ENCODE measurements at regions not wholly inside any gene's neighbourhood (a gene's known extent, or its start where the extent isn't known, plus 50 kb on each side); places are given as distances from the start of the nearest gene placed in this dataset.

DNA sequence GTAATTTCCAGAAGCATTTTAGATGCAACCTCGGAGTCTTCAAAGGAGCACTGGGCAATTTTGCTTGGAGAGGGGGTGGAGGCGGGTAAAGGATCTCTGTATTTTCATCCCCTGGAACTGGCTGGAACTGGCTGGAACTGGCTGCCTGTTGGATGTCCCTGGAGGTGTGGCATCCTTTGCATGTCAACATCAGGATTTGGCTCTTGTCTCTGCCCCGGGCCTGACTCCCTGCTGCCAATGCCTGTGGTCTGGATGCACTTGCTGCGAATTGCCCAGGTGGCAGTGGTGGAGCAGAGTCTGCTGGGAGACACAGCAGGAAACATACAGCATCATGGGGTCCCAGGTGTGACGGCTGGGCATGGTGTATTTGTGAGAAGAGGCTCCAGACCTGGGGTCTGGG, 391.3 kb downstream of the GADD45G start:
- no peak for DNase-seq (ENCODE audit: low read depth, low spot score)
- no peak overlapping the region for H3K27ac ChIP-seq

GRCh38 chr9:89996773-89997172, 392.0 kb downstream of the GADD45G start:
- H3K27ac ChIP-seq, result no peak overlapping the region
- DNase-seq (ENCODE audit: low read depth, low spot score), result no peak

- DNase-seq (ENCODE audit: low read depth, low spot score), result no peak
- H3K27ac ChIP-seq, result no peak overlapping the region
These were observed 393.8 kb downstream of the GADD45G start for GRCh38 chr9:89998633-89999032.

DNA sequence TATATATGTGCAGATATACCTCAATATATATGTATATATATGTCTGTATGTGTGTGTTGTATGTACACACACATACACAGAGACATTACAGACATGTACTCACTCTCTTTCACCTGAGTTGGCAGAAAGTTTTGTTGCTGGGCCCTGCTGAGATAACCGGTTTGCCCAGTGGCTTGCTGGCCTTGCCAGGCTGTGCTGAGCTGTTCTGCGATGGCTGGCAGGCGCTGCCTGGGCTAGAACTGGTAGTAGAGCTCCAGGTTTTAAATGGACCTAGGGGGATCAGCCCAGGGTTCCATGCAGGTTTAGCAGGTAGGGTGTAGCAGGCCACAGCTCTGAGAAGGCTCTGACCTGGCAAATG, 394.3 kb downstream of the GADD45G start:
- DNase-seq (ENCODE audit: low read depth, low spot score), result no peak
- H3K27ac ChIP-seq, result no peak overlapping the region

DNA sequence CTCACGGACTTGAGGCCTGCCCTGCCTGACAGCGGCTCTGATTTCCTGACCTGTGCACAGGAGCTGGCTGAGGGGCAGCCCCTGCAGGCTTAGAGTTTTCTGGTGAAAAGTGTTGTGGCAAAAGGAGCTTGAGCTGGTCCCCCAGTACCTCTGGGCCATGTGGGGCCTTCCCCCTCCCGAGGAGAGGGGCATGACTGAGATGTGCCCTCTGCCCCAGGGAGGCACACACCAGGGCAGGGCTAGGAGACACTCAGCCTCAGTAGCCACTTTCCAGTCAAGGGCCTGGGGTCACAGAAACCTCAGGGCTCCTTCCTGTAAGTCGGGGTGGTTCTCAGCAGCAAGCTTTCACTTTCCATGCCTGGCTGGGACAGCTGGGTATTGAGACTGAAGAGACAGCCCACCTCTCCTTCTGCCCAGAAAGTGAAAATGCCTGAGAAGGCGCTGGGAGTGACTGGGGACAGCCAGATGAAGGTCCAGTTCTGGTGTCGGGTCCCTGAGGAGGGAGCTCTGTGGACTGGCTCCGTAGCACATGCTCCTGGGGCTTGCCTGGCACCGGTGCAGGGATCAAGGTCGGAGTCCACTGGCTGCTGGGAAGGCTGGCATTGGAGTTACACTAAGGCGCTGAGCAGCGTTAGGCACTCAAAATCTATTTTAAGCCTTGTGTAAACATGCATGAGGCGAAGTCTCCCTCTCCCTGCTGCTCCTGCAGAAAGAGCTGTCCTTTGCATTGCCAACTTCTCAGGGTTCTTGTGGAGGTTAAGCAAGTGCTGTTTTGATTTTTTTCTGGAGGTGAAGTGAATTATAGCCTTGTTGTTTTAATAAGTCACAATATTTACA, 394.9 kb downstream of the GADD45G start:
- no peak overlapping the region for H3K27ac ChIP-seq
- no peak for DNase-seq (ENCODE audit: low read depth, low spot score)

- no peak for DNase-seq (ENCODE audit: low read depth, low spot score)
These were observed 396.1 kb downstream of the GADD45G start for GRCh38 chr9:90000925-90001324.

GRCh38 chr9:90001747-90002146, 396.9 kb downstream of the GADD45G start:
- no peak overlapping the region for H3K27ac ChIP-seq

More at GRCh38 chr9:90000925-90001324, 396.1 kb downstream of the GADD45G start:
- H3K27ac ChIP-seq, result no peak overlapping the region

DNA sequence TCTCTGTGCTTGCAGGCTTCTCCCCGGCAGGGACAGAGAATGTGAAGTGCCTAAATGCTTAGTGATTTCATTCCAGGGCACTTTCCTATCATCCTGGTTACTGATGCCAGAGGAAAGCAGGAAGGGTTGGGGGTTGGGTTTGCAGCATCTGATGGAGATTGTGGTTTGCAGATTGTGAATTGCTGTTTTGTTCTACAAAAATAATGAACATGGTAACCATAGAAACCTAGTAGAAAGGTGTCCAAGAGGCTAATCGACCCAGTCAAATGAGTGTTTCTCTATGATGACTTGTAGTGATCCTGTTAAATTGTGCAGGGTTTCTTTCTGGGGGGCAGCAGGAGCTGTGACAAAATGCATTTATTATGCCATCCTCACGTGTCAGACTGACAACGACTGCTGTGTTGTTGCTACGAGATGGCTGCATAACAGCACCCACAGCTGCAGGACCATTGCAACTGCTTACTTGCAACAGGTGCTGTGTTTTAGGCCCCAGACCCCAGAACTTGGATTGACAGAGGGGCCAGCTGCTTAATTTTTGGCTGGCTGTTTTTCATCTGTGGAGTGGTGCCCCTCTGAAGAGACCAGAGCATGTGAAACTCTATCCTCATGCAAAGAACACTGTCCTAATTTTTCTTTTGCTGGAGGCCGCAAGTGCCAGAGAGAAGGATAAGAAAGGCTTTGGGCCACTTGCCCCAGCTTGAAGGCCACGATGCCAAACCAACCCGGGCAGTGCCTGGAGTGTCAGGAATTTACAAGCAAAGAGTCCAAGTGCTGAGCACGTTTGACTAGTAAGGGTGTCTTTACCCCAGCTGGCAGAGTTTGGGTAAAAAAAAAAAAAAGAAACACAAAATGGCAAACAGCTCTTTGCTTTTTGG, 397.8 kb downstream of the GADD45G start:
- H3K27ac ChIP-seq, result no peak overlapping the region
- DNase-seq (ENCODE audit: low read depth, low spot score), result no peak

More at GRCh38 chr9:90001747-90002146, 396.9 kb downstream of the GADD45G start:
- DNase-seq (ENCODE audit: low read depth, low spot score), result no peak

DNA sequence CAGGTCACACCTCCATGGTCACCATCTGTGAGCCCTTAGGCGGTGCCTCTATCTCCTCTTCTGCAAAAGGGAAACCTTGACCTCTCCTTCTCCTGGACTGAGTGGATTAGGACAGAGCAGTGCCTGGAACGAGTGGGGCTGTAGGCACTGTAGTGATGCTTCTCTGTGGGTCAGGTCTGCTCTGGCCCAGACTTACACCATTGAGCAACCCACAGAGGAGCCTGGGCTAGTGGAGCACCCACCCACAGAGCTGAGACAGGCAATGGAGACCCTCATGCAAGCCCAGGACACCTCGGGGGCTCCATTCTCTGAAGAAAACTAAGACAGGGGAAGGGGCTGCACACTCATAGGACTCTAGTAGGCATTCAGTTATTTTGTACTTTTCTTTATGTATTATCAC, 400.6 kb downstream of the GADD45G start:
- H3K27ac ChIP-seq, result no peak overlapping the region
- DNase-seq (ENCODE audit: low read depth, low spot score), result no peak

- peak overlapping the region; percentile 17 for H3K27ac ChIP-seq
- no peak for DNase-seq (ENCODE audit: low read depth, low spot score)
These were observed 403.0 kb downstream of the GADD45G start for GRCh38 chr9:90007516-90008440.

- DNase-seq (ENCODE audit: low read depth, low spot score), result no peak
- H3K27ac ChIP-seq, result no peak overlapping the region
These were observed 404.6 kb downstream of the GADD45G start for GRCh38 chr9:90009447-90009846.

DNA sequence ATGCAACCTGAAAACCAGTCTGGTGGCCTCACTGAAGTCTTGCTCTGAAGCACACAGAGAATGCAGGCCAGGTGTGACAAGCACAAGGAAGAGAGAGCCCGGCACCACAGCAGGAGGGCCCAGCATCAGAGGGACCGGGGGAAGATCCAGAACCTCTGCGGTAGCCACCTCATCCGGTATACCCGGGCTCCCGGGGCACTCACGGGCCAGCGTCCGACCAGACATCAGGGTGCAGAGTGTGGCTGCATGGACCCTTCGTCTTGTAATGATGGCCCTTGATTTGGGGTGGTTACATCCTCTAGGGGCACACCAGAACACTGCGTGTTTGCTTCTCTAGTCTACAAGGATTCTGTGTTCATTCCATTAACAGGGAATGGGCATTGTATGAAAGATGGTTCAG, 406.0 kb downstream of the GADD45G start:
- no peak for DNase-seq (ENCODE audit: low read depth, low spot score)
- no peak overlapping the region for H3K27ac ChIP-seq

- H3K27ac ChIP-seq, result no peak overlapping the region
- no peak for DNase-seq (ENCODE audit: low read depth, low spot score)
These were observed 408.1 kb downstream of the GADD45G start for GRCh38 chr9:90012949-90013348.

DNA sequence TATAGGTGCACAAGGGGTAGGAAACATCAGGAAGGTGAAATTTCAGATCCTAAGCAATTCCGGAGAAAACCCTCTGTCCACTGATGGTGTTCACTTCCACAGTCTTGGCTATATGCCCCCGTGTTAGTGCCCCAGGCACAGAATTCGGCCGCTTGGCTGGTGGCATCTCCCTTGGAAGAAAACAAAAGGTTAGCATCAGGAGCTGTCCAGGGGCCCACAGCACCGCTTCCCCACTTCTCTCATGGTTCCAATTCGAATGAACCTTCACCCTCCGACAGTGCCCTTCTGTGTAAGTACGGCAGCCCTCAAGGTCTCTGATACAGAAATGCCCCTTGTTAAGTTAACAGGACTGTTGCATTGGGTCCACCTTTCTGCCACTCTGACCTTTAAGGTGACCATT, 409.0 kb downstream of the GADD45G start:
- no peak overlapping the region for H3K27ac ChIP-seq
- no peak for DNase-seq (ENCODE audit: low read depth, low spot score)

- H3K27ac ChIP-seq, result peak overlapping the region; percentile 36
These were observed 409.6 kb downstream of the GADD45G start for GRCh38 chr9:90014421-90014820.

GRCh38 chr9:90016272-90016671, 411.5 kb downstream of the GADD45G start:
- no peak overlapping the region for H3K27ac ChIP-seq
- DNase-seq (ENCODE audit: low read depth, low spot score), result no peak

More at GRCh38 chr9:90014421-90014820, 409.6 kb downstream of the GADD45G start:
- peak; percentile 95 for DNase-seq (ENCODE audit: low read depth, low spot score)

- no peak overlapping the region for H3K27ac ChIP-seq
- DNase-seq (ENCODE audit: low read depth, low spot score), result no peak
These were observed 412.9 kb downstream of the GADD45G start for GRCh38 chr9:90017679-90018078.

DNA sequence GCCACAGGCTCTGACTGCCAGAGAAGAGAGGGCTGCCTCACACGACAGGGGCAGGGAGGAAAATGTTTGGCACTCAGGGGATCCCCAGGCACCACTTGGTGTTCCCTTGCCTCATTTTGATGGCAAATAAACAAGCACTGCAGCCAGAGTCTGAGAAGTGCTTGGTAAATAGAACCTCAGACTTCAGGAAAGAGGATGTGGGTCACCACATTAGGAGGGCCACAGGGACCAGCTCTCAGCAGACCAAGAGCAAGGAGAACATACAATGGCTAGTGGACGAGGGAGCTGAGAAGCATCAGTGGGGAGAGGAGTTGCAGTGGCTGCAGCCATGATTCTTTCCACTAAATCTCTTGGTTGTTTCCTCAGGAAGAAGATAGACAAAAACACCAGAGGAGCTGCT, 413.9 kb downstream of the GADD45G start:
- DNase-seq (ENCODE audit: low read depth, low spot score), result no peak
- no peak overlapping the region for H3K27ac ChIP-seq

- DNase-seq (ENCODE audit: low read depth, low spot score), result no peak
These were observed 414.8 kb downstream of the GADD45G start for GRCh38 chr9:90019626-90020025.

DNA sequence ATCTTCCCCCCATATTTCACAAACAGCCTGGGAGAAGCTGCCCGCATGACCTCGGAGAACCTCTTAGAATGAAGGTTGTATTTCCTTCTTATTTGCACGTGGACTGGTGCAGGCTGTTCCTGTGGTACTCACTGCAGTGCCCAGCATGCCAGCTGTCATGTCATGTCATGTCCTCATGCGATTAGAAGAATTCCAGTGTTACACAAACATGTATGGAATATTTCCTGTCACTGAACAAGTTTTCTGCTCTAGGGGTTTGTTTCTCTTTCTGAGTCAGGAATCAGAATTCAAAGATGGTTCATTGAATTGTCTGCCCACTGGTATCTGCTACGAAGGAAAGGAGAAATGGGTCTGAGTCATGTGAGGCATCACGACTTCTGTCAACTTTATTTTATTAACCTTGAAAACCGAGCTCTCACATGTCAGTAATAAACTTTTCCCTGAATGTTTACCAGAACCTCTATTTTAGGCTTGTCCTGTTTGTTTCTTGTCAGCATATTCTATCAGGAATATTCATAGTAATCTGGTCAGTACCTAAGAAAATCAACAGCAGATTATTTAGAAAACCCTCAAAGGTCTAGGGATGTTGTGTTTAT, 415.6 kb downstream of the GADD45G start:
- H3K27ac ChIP-seq, result peak overlapping the region; percentile 34

More at GRCh38 chr9:90019626-90020025, 414.8 kb downstream of the GADD45G start:
- no peak overlapping the region for H3K27ac ChIP-seq

More for the DNA sequence above, 415.6 kb downstream of the GADD45G start:
- DNase-seq (ENCODE audit: low read depth, low spot score), result peak; percentile 74

Measured in epithelial cell of prostate (primary cell).